Posterior vena cava (tissue), 2 donors: ENCODE measurements at regions not wholly inside any gene's neighbourhood (a gene's known extent, or its start where the extent isn't known, plus 50 kb on each side); places are given as distances from the start of the nearest gene placed in this dataset.

Source experiments
- DNase-seq: peaks from one replicate; pipeline ENCODE4 v3.0.0-alpha.2; 2020; ENCODE audit warnings: low spot score
- intact Hi-C, 2 donors: fragments of 100-400 bp; cut with DNase I; formaldehyde crosslinking; loops; one replicate each; pipeline versions ENCODE4 v1.14.1 to v1.14.2; 2022 to 2023
- donor health status: DM: yes; HTN: yes; CAD: no.
- donor health status: DM: yes; HTN: yes; CAD: no.

GRCh38 chr11:11032066-11032465 lies 174.2 kb upstream of the ZBED5 start:
- no peak for DNase-seq
- intact Hi-C loops = loop anchor here (10.0 kb wide), 3 partner anchors 113 to 593 kb away; partner anchors contain the start of gene GALNT18 (in 1 of the 2)

- DNase-seq = no peak
- intact Hi-C loops = loop anchor here in 1 of 2 donors (10.0 kb wide), 1 partner anchor 756 kb away; no protein-coding TSS in a partner anchor
These were observed 171.2 kb upstream of the ZBED5 start for GRCh38 chr11:11029027-11029426.

GRCh38 chr11:11028017-11028692 lies 170.3 kb upstream of the ZBED5 start:
- intact Hi-C loops = loop anchor here in 1 of 2 donors (10.0 kb wide), 1 partner anchor 757 kb away; no protein-coding TSS in a partner anchor
- DNase-seq = peak; percentile 86

- DNase-seq = no peak
- intact Hi-C loops = loop anchor here in 1 of 2 donors (10.0 kb wide), 1 partner anchor 758 kb away; no protein-coding TSS in a partner anchor
These were observed 169.4 kb upstream of the ZBED5 start for GRCh38 chr11:11027288-11027687.

DNA sequence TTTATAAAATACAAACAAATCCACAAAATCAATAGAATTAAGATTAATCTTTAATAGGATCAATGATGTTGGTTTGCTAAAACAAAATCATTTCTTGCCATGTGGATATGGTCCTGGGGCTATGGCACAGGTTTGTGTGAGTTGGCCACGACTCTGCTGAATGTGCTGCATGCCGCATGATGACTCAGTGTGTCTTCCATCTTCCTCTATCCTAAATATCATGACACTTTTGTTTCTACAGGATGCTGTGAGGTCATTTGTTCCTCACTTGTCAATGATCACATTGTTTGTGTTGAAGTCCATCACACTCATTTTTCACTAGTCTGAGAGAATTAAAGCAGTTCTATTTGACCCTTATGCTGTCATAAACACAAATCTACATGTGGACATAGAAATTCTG lies 167.2 kb upstream of the ZBED5 start:
- intact Hi-C loops = loop anchor here in 1 of 2 donors (10.0 kb wide), 1 partner anchor 760 kb away; no protein-coding TSS in a partner anchor
- DNase-seq = no peak

GRCh38 chr11:11022125-11022730 lies 164.4 kb upstream of the ZBED5 start:
- no peak for DNase-seq
- intact Hi-C loops = loop anchor here (5.0 to 10.0 kb wide), 3 partner anchors 90 to 763 kb away; no protein-coding TSS in a partner anchor

GRCh38 chr11:11021563-11021962 lies 163.7 kb upstream of the ZBED5 start:
- intact Hi-C loops = loop anchor here (5.0 to 10.0 kb wide), 3 partner anchors 89 to 763 kb away; no protein-coding TSS in a partner anchor

DNA sequence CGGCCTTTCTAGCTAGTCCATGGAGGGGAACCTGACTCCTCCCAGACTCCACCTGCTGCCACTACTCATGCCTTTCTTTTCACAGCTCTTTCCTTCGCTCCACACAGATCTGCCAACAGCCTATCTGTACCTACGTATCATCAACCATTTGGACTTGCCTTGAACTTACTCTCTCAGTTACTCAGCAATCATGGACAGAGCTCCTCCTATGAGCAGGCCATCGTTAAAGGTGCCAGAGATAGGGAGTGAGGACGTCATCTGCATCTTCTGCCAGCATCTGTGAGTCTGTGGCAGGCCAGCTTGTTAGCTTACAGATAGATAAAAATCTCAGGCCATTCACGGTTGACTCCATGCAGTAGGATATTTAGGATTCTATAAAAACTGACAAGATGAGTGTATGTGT lies 162.9 kb upstream of the ZBED5 start:
- intact Hi-C loops = loop anchor here (5.0 to 10.0 kb wide), 3 partner anchors 88 to 764 kb away; no protein-coding TSS in a partner anchor
- no peak for DNase-seq

More at GRCh38 chr11:11021563-11021962, 163.7 kb upstream of the ZBED5 start:
- DNase-seq = no peak

GRCh38 chr11:11020219-11020726 lies 162.4 kb upstream of the ZBED5 start:
- intact Hi-C loops = loop anchor here (5.0 to 10.0 kb wide), 3 partner anchors 88 to 765 kb away; no protein-coding TSS in a partner anchor
- no peak for DNase-seq

- intact Hi-C loops = loop anchor here in 1 of 2 donors (10.0 kb wide), 1 partner anchor 222 kb away; no protein-coding TSS in a partner anchor
- DNase-seq = no peak
These were observed 159.1 kb upstream of the ZBED5 start for GRCh38 chr11:11016943-11017342.

GRCh38 chr11:11016068-11016467 lies 158.2 kb upstream of the ZBED5 start:
- intact Hi-C loops = loop anchor here in 1 of 2 donors (10.0 kb wide), 1 partner anchor 221 kb away; no protein-coding TSS in a partner anchor

DNA sequence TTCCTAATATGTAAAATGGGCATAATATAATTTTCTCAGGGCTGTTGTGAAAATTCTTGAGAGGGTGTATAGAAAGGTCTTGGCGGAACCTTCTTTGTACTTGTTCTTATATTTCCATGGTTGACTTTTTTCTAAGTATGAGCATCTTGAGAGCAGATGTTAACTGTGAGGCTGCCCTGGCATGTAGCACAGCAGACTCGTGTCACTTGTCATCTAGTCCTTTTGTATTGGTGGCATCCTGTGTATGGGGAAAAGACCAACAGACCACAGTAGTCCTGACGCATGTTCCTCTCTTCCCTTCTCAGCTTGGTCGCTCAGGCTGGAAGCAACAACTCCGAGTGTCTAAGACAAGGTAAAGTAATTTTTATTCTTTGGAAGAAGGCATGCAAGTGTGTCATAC lies 153.8 kb upstream of the ZBED5 start:
- DNase-seq = no peak
- intact Hi-C loops = loop anchor here in 1 of 2 donors (10.0 kb wide), 1 partner anchor 217 kb away; no protein-coding TSS in a partner anchor

More at GRCh38 chr11:11016068-11016467, 158.2 kb upstream of the ZBED5 start:
- no peak for DNase-seq

DNA sequence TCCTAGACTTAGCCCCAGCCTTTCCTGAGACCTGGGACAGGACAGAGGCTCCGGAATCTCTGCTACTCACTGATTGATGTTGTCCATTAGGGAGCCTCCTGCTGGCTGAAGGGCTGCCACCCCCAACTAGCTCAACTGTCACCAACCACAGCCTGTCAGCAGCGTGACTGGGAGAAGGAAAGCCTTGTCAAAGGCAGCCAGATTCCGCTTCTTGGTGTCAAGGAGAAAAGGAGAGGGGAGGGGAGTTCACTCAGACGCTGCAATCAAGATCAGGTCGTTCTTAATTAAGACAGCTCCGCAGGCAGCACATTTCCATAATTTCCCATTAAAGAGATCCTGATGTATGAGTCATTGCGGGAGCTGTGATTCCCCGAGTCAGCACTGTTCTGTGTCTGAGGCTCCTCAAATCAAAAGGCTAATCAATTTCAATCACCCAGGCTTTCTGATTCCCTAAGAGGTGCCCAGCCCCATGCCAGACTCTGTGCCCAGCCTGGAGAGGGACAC lies 152.8 kb upstream of the ZBED5 start:
- intact Hi-C loops = loop anchor here in 1 of 2 donors (10.0 kb wide), 1 partner anchor 216 kb away; no protein-coding TSS in a partner anchor
- no peak for DNase-seq

DNA sequence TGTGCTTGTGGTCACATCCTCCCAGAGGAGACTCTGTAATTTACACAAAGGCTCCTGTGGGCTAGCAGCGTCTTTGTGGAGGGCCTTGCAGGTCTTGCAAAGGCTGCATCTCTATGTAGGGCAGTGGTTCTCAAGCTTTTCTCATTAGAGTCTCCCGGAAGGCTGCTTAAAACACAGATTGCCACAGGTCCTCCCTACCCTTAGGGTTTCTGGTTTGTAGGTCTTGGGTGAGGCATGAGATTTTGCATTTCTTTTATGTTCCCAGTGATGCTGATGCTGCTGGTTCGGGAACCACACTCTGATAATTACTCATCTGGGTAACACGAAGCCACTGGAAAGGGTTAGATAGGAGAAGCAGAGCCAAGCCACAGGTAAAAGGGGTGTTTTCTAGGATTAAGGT lies 151.3 kb upstream of the ZBED5 start:
- intact Hi-C loops = loop anchor here in 1 of 2 donors (5.0 kb wide), 1 partner anchor 217 kb away; no protein-coding TSS in a partner anchor

GRCh38 chr11:11004069-11004468 lies 146.2 kb upstream of the ZBED5 start:
- intact Hi-C loops = no loop called here
- DNase-seq = no peak

More for the DNA sequence above, 151.3 kb upstream of the ZBED5 start:
- DNase-seq = no peak

DNA sequence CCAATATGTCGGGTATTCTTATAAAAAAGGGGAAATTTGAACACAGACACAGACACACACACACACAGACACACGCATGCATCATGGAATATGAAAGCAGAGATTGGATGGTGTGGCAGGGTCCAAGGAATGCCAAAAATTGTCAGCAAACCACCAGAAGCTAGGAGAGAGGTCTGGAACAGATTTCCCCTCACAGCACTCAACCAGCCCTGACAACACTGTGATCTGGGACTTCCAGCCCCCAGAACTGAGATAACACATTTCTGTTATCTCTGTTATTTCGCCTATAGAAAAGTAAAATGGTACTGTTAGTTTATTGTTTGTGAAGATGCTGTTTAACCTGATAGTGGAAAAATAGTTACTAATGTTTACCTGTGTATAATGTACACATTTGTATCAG lies 145.4 kb upstream of the ZBED5 start:
- DNase-seq = no peak
- intact Hi-C loops = no loop called here

DNA sequence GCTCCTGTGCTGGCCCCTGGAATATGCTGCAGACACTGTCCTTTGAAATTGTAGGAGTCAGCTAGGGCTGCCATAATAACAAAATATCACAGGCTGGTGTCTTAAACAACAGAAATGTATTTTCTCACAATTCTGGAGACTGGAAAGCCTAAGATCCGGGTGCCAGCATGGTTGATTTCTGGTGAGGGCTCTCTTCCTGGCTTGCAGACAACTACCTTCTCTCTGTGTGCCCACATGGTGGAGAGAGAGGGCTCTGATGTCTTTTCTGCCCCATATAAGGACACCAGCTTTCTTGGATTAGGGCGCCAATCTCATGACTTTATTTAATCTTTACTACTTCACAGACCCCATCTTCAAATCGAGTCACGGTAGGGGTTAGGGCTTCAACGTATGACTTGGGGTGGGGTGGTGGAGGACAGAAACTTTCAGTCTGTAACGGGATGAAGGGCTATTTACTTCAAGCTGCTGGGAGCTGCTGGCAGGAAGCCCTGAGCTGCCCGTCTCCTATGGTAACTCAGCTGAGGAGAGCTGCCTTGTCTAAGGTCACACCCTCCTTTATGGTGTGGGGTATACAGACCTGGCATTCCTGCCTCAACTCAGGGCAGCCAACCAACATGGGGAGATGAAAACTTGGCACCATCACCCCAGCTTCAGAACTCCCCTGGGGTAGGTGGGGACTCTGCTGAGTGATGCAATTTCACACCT lies 142.9 kb upstream of the ZBED5 start:
- intact Hi-C loops = no loop called here

GRCh38 chr11:10998674-10999073 lies 140.8 kb upstream of the ZBED5 start:
- intact Hi-C loops = no loop called here
- no peak for DNase-seq

More for the DNA sequence above, 142.9 kb upstream of the ZBED5 start:
- DNase-seq = no peak

DNA sequence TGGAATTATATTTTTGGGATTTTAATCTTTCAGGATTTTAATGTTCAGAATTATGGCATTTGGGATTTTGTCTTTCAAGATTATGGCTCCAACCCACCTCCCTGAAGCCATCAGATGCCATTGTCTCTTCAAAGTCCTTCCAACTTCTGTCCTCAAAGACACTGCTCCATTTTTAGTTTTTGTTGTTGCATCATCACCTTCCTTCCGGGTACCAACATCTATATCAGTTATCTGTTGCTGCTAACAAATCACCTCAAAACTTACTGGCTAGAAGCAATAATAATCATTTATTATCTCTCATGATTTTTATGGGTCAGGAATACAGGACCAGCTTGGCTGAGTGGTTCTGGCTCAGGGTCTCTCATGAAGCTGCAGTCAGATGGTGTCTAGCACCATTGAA lies 138.8 kb upstream of the ZBED5 start:
- intact Hi-C loops = no loop called here
- DNase-seq = no peak
